AG10803 (cell line): ENCODE measurements at regions not wholly inside any gene's neighbourhood (a gene's known extent, or its start where the extent isn't known, plus 50 kb on each side); places are given as distances from the start of the nearest gene placed in this dataset.
"Not testable (repeated sequence)": the region's sequence is repeated elsewhere in the genome, so short reads cannot be mapped to it uniquely, and the experiment has no call there.

Experiments
- DNase-seq: peaks from one replicate; pipeline ENCODE4 v3.0.0; 2010; ENCODE audit warnings: low read depth
- H3K4me3 ChIP-seq: 2 replicates; pipeline ENCODE4 v1.5.1; 2011; ENCODE audit warnings: mild to moderate bottlenecking, low read length, control low read depth
- TF ChIP-seq, protein P1 (sequence below): conservative IDR thresholded peaks from 2 replicates; pipeline ENCODE4 v1.5.1; 2011; ENCODE audit warnings: mild to moderate bottlenecking, low read length, control low read depth, inconsistent platforms

DNA sequence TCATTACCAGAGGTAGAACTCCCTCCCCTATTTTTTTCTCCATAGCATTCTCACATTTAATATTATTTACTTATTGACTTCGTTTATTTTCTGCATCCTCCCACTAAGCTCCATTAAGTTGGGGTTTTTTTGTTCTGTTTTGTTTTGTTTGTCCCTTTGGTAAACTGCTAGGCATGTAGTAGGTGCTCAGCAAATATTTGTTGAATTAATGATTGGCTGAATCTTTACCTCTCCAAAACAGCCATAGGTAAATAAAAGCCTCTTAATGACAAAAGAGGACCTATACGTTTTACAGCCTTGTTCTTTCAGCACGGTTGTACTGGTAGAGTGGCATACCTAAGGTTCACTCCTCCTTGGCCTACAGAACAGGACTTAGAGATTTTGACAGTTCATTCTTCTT is 52.0 kb downstream of the PRORP start:
- H3K4me3 ChIP-seq: no peak overlapping the region
- no peak for DNase-seq
- TF ChIP-seq, protein P1, sequence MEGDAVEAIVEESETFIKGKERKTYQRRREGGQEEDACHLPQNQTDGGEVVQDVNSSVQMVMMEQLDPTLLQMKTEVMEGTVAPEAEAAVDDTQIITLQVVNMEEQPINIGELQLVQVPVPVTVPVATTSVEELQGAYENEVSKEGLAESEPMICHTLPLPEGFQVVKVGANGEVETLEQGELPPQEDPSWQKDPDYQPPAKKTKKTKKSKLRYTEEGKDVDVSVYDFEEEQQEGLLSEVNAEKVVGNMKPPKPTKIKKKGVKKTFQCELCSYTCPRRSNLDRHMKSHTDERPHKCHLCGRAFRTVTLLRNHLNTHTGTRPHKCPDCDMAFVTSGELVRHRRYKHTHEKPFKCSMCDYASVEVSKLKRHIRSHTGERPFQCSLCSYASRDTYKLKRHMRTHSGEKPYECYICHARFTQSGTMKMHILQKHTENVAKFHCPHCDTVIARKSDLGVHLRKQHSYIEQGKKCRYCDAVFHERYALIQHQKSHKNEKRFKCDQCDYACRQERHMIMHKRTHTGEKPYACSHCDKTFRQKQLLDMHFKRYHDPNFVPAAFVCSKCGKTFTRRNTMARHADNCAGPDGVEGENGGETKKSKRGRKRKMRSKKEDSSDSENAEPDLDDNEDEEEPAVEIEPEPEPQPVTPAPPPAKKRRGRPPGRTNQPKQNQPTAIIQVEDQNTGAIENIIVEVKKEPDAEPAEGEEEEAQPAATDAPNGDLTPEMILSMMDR: no peak

DNA sequence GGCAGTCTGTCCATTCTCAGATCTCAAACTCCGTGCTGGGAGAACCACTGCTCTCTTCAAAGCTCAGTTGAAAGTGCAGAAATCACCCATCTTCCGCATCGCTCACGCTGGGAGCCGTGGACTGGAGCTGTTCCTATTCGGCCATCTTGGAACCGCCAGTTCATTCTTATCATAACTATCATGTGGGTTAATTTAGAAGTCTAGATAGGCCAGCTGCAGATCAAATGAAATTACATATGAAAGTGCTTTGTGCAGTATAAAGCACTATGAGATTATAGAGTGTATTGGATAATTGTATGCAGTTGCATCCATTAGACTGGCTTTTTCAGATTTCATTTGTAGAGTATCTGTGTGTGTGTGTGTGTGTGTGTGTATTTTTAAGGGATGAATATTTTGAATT is 57.8 kb downstream of the PRORP start:
- no peak for DNase-seq
- no peak overlapping the region for H3K4me3 ChIP-seq
- TF ChIP-seq, protein P1: no peak

DNA sequence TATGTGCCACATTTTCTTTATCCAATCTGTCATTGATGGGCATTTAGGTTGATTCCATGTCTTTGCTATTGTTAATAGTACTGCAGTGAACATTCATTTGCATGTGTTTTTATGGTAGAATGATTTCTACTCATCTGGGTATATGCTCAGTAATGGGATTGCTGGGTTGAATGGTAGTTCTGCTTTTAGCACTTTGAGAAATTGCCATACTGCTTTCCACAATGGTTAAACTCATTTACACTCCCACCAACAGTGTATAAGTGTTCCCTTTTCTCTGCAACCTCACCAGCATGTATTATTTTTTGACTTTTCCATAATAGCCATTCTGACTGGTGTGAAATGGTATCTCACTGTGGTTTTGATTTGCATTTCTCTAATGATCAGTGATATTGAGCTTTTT is 62.5 kb downstream of the PRORP start:
- not testable (repeated sequence) for DNase-seq, H3K4me3 ChIP-seq

DNA sequence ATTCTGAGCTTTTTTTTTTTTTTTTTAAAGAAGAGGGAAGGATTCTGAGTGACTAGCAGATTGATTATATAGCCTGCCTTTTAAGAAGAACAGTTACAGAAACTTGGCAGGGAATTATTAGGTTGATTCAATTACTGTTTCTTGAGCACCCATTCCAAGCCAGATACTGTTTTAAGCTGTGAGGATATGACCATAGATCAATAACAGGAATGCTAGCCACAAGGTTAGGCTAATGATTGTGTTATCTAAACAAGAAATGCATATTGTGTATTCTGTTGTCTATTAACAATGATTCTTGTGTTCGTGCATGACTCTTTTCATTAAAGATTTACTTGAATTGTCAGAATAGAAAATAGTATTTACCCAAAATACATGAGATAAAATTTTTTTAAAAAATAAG is 67.1 kb downstream of the PRORP start:
- DNase-seq: no peak
- no peak overlapping the region for H3K4me3 ChIP-seq
- TF ChIP-seq, protein P1: no peak

DNA sequence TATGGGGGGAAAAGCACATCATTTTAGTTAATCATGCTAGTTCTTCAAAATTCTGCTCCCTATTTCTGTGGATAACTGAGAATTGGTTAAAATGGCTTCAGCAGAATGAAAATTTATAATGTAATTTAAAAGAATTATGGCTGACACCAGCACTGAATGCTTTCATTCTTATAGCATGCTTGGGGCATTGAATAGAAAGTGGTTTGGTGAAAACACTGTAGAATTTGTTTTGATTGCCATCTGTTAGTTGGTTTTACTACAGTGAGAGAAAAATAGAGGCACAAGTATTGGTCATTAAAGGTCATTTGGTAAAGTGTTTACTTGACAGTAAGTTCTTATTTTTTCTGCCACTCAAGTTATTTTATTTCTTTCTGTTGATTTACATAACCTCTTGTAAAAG is 70.8 kb downstream of the PRORP start:
- TF ChIP-seq, protein P1: no peak
- no peak overlapping the region for H3K4me3 ChIP-seq
- no peak for DNase-seq

DNA sequence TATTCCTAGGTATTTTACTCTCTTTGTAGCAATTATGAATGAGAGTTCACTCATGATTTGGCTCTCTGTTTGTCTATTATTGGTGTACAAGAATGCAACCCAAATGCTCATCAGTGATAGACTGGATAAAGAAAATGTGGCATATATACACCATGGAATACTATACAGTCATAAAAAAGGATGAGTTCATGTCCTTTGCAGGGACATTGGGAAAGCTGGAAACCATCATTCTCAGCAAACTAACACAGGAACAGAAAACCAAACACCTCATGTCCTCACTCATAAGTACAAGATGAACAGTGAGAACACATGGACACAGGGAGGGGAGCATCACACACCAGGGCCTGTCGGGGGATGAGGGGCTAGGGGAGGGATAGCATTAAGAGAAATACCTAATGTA is 71.8 kb downstream of the PRORP start:
- DNase-seq, H3K4me3 ChIP-seq: not testable (repeated sequence)

DNA sequence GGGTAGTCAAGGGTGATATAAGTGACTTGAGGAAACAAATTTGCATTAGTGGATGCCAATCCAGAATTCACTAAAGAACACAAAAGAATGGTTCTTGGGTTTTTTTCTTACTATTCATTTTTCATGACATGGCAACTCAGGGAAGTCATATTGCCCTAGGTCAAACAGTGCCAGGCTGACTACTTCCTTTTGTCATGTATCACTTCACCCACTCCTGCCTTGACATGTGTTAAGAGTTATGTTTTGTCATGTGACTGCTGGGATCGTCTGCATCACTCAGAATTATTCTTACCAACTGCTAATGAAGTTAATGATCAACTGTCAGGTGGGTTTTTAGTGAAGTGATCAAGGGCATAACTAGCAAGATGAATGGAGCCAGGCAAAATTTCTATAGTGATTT is 74.2 kb downstream of the PRORP start:
- no peak overlapping the region for H3K4me3 ChIP-seq
- TF ChIP-seq, protein P1: no peak
- no peak for DNase-seq

DNA sequence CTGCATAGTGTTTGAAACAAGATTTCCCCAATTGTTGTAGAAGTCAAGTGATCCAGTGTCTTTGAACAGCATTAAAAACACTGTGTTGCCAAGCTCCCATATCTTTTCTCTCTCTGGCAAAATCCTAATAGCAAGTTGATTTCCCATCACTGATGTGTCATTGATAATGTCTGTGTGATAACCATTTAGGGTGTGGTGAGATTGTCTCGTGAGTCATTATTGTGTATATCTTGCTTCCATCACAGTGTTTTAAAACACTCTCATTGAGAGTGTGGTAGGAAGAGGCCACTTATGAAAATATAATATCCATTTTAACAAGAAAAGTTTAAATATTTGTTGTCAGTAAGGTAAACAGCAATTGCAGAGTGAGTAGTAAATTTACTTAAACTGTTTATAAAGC is 74.7 kb downstream of the PRORP start:
- TF ChIP-seq, protein P1: no peak
- no peak for DNase-seq
- no peak overlapping the region for H3K4me3 ChIP-seq
